DND-41 (cell line): ENCODE measurements at regions not wholly inside any gene's neighbourhood (a gene's known extent, or its start where the extent isn't known, plus 50 kb on each side); places are given as distances from the start of the nearest gene placed in this dataset.

Experiments
- ATAC-seq: fragments of 200-7000 bp; cut with Tn5 transposase; 3 replicates; pipeline ENCODE4 v1.9.1; 2021; ENCODE audit warnings: low read depth; ENCODE audit not compliant: insufficient read depth
- DNase-seq: peaks from one replicate; pipeline ENCODE4 v3.0.0-alpha.2; 2020
- H2AFZ ChIP-seq: 2 replicates; pipeline ENCODE4 v1.6.0; 2012; ENCODE audit warnings: low read depth, low read length
- H3K27ac ChIP-seq: 2 replicates; pipeline ENCODE4 v1.5.1; 2012; ENCODE audit warnings: low read length, inconsistent platforms
- H3K27me3 ChIP-seq: fragments of 200-600 bp; sonication (generic); 2 replicates; pipeline ENCODE4 v1.6.0; 2012; ENCODE audit warnings: low read length, mild to moderate bottlenecking, inconsistent platforms; ENCODE audit not compliant: insufficient read depth, poor library complexity
- H3K36me3 ChIP-seq: 2 replicates; pipeline ENCODE4 v1.5.1; 2012; ENCODE audit warnings: low read length, inconsistent platforms; ENCODE audit not compliant: insufficient read depth
- H3K4me1 ChIP-seq: 2 replicates; pipeline ENCODE4 v1.5.1; 2012; ENCODE audit warnings: mild to moderate bottlenecking, low read length; ENCODE audit not compliant: insufficient read depth
- H3K4me2 ChIP-seq: 2 replicates; pipeline ENCODE4 v1.6.0; 2012; ENCODE audit warnings: mild to moderate bottlenecking, moderate library complexity, low read length, inconsistent platforms; ENCODE audit not compliant: insufficient read depth
- H3K4me3 ChIP-seq, 2 experiments: fragments of 200-600 bp in 1 of 2; shearing (Covaris generic) in 1 of 2; 2 replicates each; pipeline ENCODE4 v1.5.1; 2012 to 2016; ENCODE audit warnings: inconsistent platforms in 2 of 2, low read length in 2 of 2, mild to moderate bottlenecking in 2 of 2, low read depth in 1 of 2, moderate library complexity in 1 of 2
- H3K79me2 ChIP-seq: 2 replicates; pipeline ENCODE4 v1.6.0; 2012; ENCODE audit warnings: low read length, inconsistent platforms; ENCODE audit not compliant: insufficient read depth
- H3K9ac ChIP-seq: 2 replicates; pipeline ENCODE4 v1.6.0; 2012; ENCODE audit warnings: low read depth, mild to moderate bottlenecking, inconsistent platforms, low read length, moderate library complexity
- H3K9me3 ChIP-seq: 2 replicates; pipeline ENCODE4 v1.5.1; 2012; ENCODE audit warnings: low read length, moderate library complexity, mild to moderate bottlenecking, inconsistent platforms; ENCODE audit not compliant: insufficient read depth, severe bottlenecking
- H4K20me1 ChIP-seq: 2 replicates; pipeline ENCODE4 v1.6.0; 2012; ENCODE audit warnings: low read length; ENCODE audit not compliant: insufficient read depth
- EZH2 ChIP-seq: IDR thresholded peaks from 3 replicates; pipeline ENCODE4 v1.6.1; 2012; ENCODE audit warnings: borderline replicate concordance, low read depth, mild to moderate bottlenecking, moderate library complexity, low read length, inconsistent platforms; ENCODE audit not compliant: severe bottlenecking
- TF ChIP-seq, protein P1 (sequence below): IDR thresholded peaks from 2 replicates; pipeline ENCODE4 v1.5.1; 2012; ENCODE audit warnings: borderline replicate concordance, low read length, moderate library complexity, mild to moderate bottlenecking; ENCODE audit not compliant: poor library complexity, severe bottlenecking; ENCODE audit errors: extremely low read depth

DNA sequence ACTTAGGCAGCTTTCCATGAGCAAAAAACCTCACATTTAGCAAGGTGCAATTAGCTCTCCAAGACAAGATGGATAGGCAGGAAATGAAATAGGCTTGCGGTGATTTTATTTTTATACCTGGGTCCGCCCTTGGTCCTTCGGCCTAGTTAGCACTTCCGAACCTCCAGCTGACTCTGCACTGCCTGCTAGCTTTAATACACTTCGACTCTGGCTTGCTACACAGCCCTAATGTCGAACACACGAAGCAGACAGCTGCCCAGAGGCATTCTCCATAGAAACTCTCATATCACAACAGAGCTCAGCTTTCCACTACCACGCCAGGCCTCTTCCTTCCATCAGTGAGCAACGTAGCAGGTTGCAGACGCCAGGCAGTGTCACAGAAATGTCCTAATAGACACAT, 688.0 kb downstream of the VRK1 start:
- H3K79me2 ChIP-seq: no peaks in the 10 kb centered on the region

DNA sequence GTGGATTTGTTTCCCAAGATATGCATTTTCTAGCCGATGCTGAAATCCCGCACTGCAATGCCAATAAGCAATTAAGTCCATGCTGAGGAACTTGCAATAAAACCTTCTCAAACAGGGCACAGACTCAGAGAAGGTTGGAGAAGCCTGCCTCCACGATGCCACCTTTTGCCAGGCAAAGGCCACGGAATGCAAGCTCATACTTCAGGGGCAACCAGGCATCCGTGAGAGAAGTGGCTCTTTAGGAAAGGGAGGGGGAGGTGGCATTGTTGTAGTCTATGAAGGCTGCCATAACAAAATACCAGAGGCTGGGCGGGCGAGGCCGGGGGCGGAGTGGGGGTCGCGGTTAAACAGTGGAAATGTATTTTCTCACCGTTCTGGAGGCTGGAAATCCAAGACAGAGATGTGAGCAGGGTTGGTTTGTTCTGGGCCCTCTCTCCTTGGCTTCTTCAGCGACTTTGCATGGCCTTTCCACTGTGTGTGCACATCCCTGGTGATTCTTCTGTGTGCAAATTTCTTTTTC, 689.5 kb downstream of the VRK1 start:
- DNase-seq (no peak), ATAC-seq (no peak)
- no peak overlapping the region for H3K9ac ChIP-seq
- H3K9me3 ChIP-seq: no peaks in the 10 kb centered on the region
- H4K20me1 ChIP-seq: no peaks in the 10 kb centered on the region
- H3K27ac ChIP-seq: no peak overlapping the region
- H3K4me1 ChIP-seq: peaks cover 6% of the 10 kb centered on the region; the same call in 1 of the 2 replicates
- H3K36me3 ChIP-seq: no peaks in the 10 kb centered on the region
- no peak for TF ChIP-seq EZH2
- TF ChIP-seq, protein P1, sequence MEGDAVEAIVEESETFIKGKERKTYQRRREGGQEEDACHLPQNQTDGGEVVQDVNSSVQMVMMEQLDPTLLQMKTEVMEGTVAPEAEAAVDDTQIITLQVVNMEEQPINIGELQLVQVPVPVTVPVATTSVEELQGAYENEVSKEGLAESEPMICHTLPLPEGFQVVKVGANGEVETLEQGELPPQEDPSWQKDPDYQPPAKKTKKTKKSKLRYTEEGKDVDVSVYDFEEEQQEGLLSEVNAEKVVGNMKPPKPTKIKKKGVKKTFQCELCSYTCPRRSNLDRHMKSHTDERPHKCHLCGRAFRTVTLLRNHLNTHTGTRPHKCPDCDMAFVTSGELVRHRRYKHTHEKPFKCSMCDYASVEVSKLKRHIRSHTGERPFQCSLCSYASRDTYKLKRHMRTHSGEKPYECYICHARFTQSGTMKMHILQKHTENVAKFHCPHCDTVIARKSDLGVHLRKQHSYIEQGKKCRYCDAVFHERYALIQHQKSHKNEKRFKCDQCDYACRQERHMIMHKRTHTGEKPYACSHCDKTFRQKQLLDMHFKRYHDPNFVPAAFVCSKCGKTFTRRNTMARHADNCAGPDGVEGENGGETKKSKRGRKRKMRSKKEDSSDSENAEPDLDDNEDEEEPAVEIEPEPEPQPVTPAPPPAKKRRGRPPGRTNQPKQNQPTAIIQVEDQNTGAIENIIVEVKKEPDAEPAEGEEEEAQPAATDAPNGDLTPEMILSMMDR: no peak
- H3K4me3 ChIP-seq: no peak overlapping the region
- no peaks in the 10 kb centered on the region for H3K79me2 ChIP-seq
- no peak overlapping the region for H3K4me2 ChIP-seq
- H3K27me3 ChIP-seq: no peaks in the 10 kb centered on the region
- no peak overlapping the region for H2AFZ ChIP-seq

More for the DNA sequence above, 688.0 kb downstream of the VRK1 start:
- TF ChIP-seq EZH2: no peak
- TF ChIP-seq, protein P1: no peak
- Histone ChIP-seq H3K4me1 (peaks cover 6% of the 10 kb centered on the region; the same call in 1 of the 2 replicates), H4K20me1 (no peaks in the 10 kb centered on the region), H2AFZ (no peak overlapping the region), H3K27ac (no peak overlapping the region), H3K4me2 (no peak overlapping the region), H3K27me3 (no peaks in the 10 kb centered on the region), H3K36me3 (no peaks in the 10 kb centered on the region), H3K9me3 (no peaks in the 10 kb centered on the region), H3K9ac (no peak overlapping the region), H3K4me3 (no peak overlapping the region)
- ATAC-seq (no peak), DNase-seq (no peak)

DNA sequence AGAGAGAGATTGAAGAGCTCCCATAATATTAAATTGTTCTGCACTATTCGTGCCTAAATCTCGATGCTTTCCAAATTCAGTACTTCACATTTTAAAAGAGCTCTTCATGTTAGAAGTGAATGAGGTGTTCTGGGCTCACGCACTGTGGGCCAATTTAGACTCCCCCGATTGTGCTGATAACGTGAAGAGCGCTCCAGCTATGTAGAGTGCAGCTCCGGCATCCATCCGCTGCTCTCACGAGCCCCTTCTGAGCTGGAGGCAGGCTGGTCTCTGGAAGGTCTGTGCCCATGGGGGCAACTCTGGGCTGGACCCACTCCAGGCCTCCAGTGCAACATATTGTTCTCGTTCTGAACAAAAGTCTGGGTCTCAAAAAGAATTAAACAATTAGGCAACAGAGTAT, 692.6 kb downstream of the VRK1 start:
- ATAC-seq: no peak

More for the DNA sequence above, 692.6 kb downstream of the VRK1 start:
- no peaks in the 10 kb centered on the region for H4K20me1 ChIP-seq
- H3K27me3 ChIP-seq: no peaks in the 10 kb centered on the region
- H3K4me2 ChIP-seq: no peak overlapping the region
- no peak overlapping the region for H2AFZ ChIP-seq
- no peaks in the 10 kb centered on the region for H3K79me2 ChIP-seq
- H3K4me3 ChIP-seq: no peak overlapping the region
- no peak overlapping the region for H3K27ac ChIP-seq
- no peaks in the 10 kb centered on the region for H3K36me3 ChIP-seq
- H3K4me1 ChIP-seq: peaks cover 10% of the 10 kb centered on the region; the same call in 1 of the 2 replicates
- DNase-seq: no peak
- peaks cover 9% of the 10 kb centered on the region for H3K9me3 ChIP-seq
- no peak for TF ChIP-seq EZH2
- TF ChIP-seq, protein P1: no peak
- no peak overlapping the region for H3K9ac ChIP-seq
